ENCODE measurements at regions not wholly inside any gene's neighbourhood (a gene's known extent, or its start where the extent isn't known, plus 50 kb on each side); places are given as distances from the start of the nearest gene placed in this dataset.

DNA sequence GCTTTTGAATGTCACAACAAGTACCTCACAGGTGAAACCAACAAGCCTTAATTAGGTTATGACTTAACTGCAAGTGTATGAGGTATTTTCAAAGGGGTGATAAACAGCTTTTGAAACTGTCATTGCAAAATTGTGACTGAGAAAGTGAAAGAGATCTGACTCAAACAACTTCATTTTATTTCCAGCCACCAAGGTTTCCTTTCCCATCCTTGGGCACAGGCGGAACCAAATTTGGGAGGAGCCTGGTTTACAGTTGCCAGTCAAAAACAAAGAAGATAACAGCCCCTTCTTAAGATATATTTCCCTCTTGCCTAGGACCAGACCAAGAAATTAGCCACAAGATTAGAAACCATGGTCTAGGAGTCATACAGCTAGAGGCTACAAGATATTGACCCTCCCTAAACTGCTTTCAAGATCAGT is 417.1 kb downstream of the CSNK1G3 start:
- no peak overlapping the region for H3K27ac Mint-ChIP-seq
- no peaks in the 10 kb centered on the region for H3K79me1 ChIP-seq (ENCODE audit: insufficient read depth, low read depth, low read length, poor library complexity, severe bottlenecking)
- no peaks in the 10 kb centered on the region for H3K27me3 Mint-ChIP-seq (ENCODE audit: low read depth)
- H3K14ac ChIP-seq (ENCODE audit: insufficient read depth, low read length) = no peak overlapping the region
- H3K23ac ChIP-seq (ENCODE audit: insufficient read length, low read depth, low read length) = no peak overlapping the region
- H2BK12ac ChIP-seq (ENCODE audit: insufficient read length, low read depth, low read length) = no peak overlapping the region
- H2AK5ac ChIP-seq (ENCODE audit: insufficient read length, low read length) = no peak overlapping the region
- DNase-seq = no peak
- no peaks in the 10 kb centered on the region for H3K9me3 ChIP-seq (ENCODE audit: control insufficient read depth, low read depth, low read length)
- H3K18ac ChIP-seq (ENCODE audit: insufficient read length, low read depth, low read length) = no peak overlapping the region
- no peak for TF ChIP-seq CTCF (conservative IDR thresholded peaks at IDR 0.05)
- H3K79me2 ChIP-seq (ENCODE audit: insufficient read depth, low read length) = no peaks in the 10 kb centered on the region
- no peaks in the 10 kb centered on the region for H3K4me1 ChIP-seq (ENCODE audit: insufficient read depth, low read length)
- no peak overlapping the region for H2BK20ac ChIP-seq (ENCODE audit: low read depth, low read length, poor library complexity, severe bottlenecking)
- no peak overlapping the region for H2BK120ac ChIP-seq (ENCODE audit: low read depth, low read length, poor library complexity, severe bottlenecking)
- no peaks in the 10 kb centered on the region for H3K27me3 ChIP-seq (ENCODE audit: insufficient read depth, low read length)
- H4K5ac ChIP-seq (ENCODE audit: insufficient read length, low read depth, low read length) = no peak overlapping the region
- no peak overlapping the region for H2AFZ ChIP-seq (ENCODE audit: low read length)
- H3K4me1 Mint-ChIP-seq = peaks cover 2 to 6% of the 10 kb centered on the region in 2 experiments; a peak in 2 of 4 replicates
- WGBS (ENCODE audit: extremely low coverage, insufficient read length, low lambda C conversion rate) = no CpG with 5 or more reads among the region's 1 CpG
- no peak overlapping the region for H3K4me3 Mint-ChIP-seq
- H3K4me2 ChIP-seq (ENCODE audit: insufficient read depth, insufficient read length, low read length) = no peak overlapping the region
- no peak overlapping the region for H2BK15ac ChIP-seq (ENCODE audit: low read depth, low read length)
- H4K8ac ChIP-seq (replicated peaks; ENCODE audit: insufficient read length, low read depth, low read length) = no peak overlapping the region
- H2BK5ac ChIP-seq (ENCODE audit: insufficient read length, low read length) = no peak overlapping the region
- H3K27ac ChIP-seq (ENCODE audit: insufficient read length, low read depth, low read length) = no peak overlapping the region
- H3K9ac ChIP-seq (ENCODE audit: extremely low read depth, insufficient read length, low read length) = no peak overlapping the region
- H3T11ph ChIP-seq (ENCODE audit: low read length) = no peak overlapping the region
- no peak overlapping the region for H4K91ac ChIP-seq (ENCODE audit: insufficient read length, low read depth, low read length)
- H3K56ac ChIP-seq (ENCODE audit: insufficient read length, low read depth, low read length) = no peak overlapping the region
- H3K4ac ChIP-seq (ENCODE audit: low read depth, low read length) = no peak overlapping the region
- peaks cover 3 to 4% (median 3%) of the 10 kb centered on the region in 3 experiments; a peak in 4 of 7 replicates for H3K36me3 Mint-ChIP-seq (ENCODE audit: insufficient read depth in 1 of 3, low read depth in 3 of 3)
- no peaks in the 10 kb centered on the region for H3K23me2 ChIP-seq (ENCODE audit: insufficient read length, low read depth, low read length, poor library complexity, severe bottlenecking)
- H3K9me3 Mint-ChIP-seq = peaks cover 0 to 5% of the 10 kb centered on the region in 2 experiments; a peak in 3 of 5 replicates
- no peaks in the 10 kb centered on the region for H4K20me1 ChIP-seq (ENCODE audit: control insufficient read depth, insufficient read depth, insufficient read length)
